Pulmonary artery endothelial cell (primary cell): ENCODE measurements at regions not wholly inside any gene's neighbourhood (a gene's known extent, or its start where the extent isn't known, plus 50 kb on each side); places are given as distances from the start of the nearest gene placed in this dataset.

Experiments
- DNase-seq: peaks from one replicate; pipeline ENCODE4 v3.0.0-alpha.2; 2011; ENCODE audit warnings: low read depth, low spot score

- DNase-seq = no peak
Observed at GRCh38 chr7:10838228-10838627, 135.4 kb upstream of the PHF14 start.

GRCh38 chr7:10845225-10845624 is 128.4 kb upstream of the PHF14 start:
- DNase-seq = no peak

GRCh38 chr7:10855583-10855982 is 118.1 kb upstream of the PHF14 start:
- no peak for DNase-seq

- DNase-seq = no peak
Observed at GRCh38 chr7:10860516-10860915, 113.2 kb upstream of the PHF14 start.

- no peak for DNase-seq
Observed at GRCh38 chr7:10863476-10863875, 110.2 kb upstream of the PHF14 start.

GRCh38 chr7:10874666-10875065 is 99.0 kb upstream of the PHF14 start:
- DNase-seq = no peak

GRCh38 chr7:10875080-10875479 is 98.6 kb upstream of the PHF14 start:
- DNase-seq = no peak

GRCh38 chr7:10888861-10889260 is 84.8 kb upstream of the PHF14 start:
- no peak for DNase-seq

- DNase-seq = peak; percentile 15
Observed at GRCh38 chr7:10889266-10889898, 84.3 kb upstream of the PHF14 start.

- no peak for DNase-seq
Observed at GRCh38 chr7:10908600-10908999, 65.1 kb upstream of the PHF14 start.

GRCh38 chr7:10910447-10910846 is 63.2 kb upstream of the PHF14 start:
- DNase-seq = no peak

- DNase-seq = no peak
Observed at GRCh38 chr7:10912077-10912476, 61.6 kb upstream of the PHF14 start.

GRCh38 chr7:10913457-10913856 is 60.2 kb upstream of the PHF14 start:
- DNase-seq = no peak

GRCh38 chr7:10918093-10918590 is 55.5 kb upstream of the PHF14 start:
- DNase-seq = no peak

- no peak for DNase-seq
Observed at GRCh38 chr7:10919923-10920322, 53.7 kb upstream of the PHF14 start.
